ENCODE measurements at regions not wholly inside any gene's neighbourhood (a gene's known extent, or its start where the extent isn't known, plus 50 kb on each side); places are given as distances from the start of the nearest gene placed in this dataset.

GRCh38 chr2:234676783-234677450, 180.0 kb upstream of the ARL4C start:
- POLR2A ChIA-PET: no interaction called here
- no peak for DNase-seq (ENCODE audit: extremely low spot score)
- CTCF ChIA-PET: interaction anchor here (1.0 kb wide), 1 partner anchor 43 kb away, joined by 4 read pairs; no protein-coding TSS in a partner anchor
- TF ChIP-seq CTCF (IDR thresholded peaks at IDR 0.05; ENCODE audit: control extremely low read depth, extremely low read depth, low read depth, missing control alignments): no peak

- DNase-seq (ENCODE audit: extremely low spot score): no peak
- ChIA-PET POLR2A (interaction anchor here (0.6 kb wide), 1 partner anchor 1790 kb away, joined by 3 read pairs; no protein-coding TSS in a partner anchor), CTCF (interaction anchor here (0.7 kb wide), 1 partner anchor 29 kb away, joined by 3 read pairs; no protein-coding TSS in a partner anchor)
- no peak for TF ChIP-seq CTCF (IDR thresholded peaks at IDR 0.05; ENCODE audit: control extremely low read depth, extremely low read depth, low read depth, missing control alignments)
These were observed 179.4 kb upstream of the ARL4C start for GRCh38 chr2:234676109-234676782.

GRCh38 chr2:234674781-234675201, 177.9 kb upstream of the ARL4C start:
- TF ChIP-seq CTCF (IDR thresholded peaks at IDR 0.05; ENCODE audit: control extremely low read depth, extremely low read depth, low read depth, missing control alignments): no peak
- no peak for DNase-seq (ENCODE audit: extremely low spot score)
- ChIA-PET POLR2A (no interaction called here), CTCF (no interaction called here)

GRCh38 chr2:234673961-234674759, 177.3 kb upstream of the ARL4C start:
- POLR2A ChIA-PET: no interaction called here
- TF ChIP-seq CTCF (IDR thresholded peaks at IDR 0.05; ENCODE audit: control extremely low read depth, extremely low read depth, low read depth, missing control alignments): no peak
- CTCF ChIA-PET: no interaction called here
- DNase-seq (ENCODE audit: extremely low spot score): no peak

GRCh38 chr2:234673501-234673900, 176.6 kb upstream of the ARL4C start:
- no peak for TF ChIP-seq CTCF (IDR thresholded peaks at IDR 0.05; ENCODE audit: control extremely low read depth, extremely low read depth, low read depth, missing control alignments)
- ChIA-PET POLR2A (no interaction called here), CTCF (interaction anchor here (1.0 kb wide), 1 partner anchor 11 kb away, joined by 3 read pairs; no protein-coding TSS in a partner anchor)

GRCh38 chr2:234672498-234673150, 175.7 kb upstream of the ARL4C start:
- ChIA-PET CTCF (interaction anchor here (1.0 kb wide), 1 partner anchor 10 kb away, joined by 3 read pairs; no protein-coding TSS in a partner anchor), POLR2A (no interaction called here)
- DNase-seq (ENCODE audit: extremely low spot score): no peak
- TF ChIP-seq CTCF (IDR thresholded peaks at IDR 0.05; ENCODE audit: control extremely low read depth, extremely low read depth, low read depth, missing control alignments): no peak

More at GRCh38 chr2:234673501-234673900, 176.6 kb upstream of the ARL4C start:
- no peak for DNase-seq (ENCODE audit: extremely low spot score)

Data from GM10248 (cell line).